ENCODE measurements at regions not wholly inside any gene's neighbourhood (a gene's known extent, or its start where the extent isn't known, plus 50 kb on each side); places are given as distances from the start of the nearest gene placed in this dataset.

DNA sequence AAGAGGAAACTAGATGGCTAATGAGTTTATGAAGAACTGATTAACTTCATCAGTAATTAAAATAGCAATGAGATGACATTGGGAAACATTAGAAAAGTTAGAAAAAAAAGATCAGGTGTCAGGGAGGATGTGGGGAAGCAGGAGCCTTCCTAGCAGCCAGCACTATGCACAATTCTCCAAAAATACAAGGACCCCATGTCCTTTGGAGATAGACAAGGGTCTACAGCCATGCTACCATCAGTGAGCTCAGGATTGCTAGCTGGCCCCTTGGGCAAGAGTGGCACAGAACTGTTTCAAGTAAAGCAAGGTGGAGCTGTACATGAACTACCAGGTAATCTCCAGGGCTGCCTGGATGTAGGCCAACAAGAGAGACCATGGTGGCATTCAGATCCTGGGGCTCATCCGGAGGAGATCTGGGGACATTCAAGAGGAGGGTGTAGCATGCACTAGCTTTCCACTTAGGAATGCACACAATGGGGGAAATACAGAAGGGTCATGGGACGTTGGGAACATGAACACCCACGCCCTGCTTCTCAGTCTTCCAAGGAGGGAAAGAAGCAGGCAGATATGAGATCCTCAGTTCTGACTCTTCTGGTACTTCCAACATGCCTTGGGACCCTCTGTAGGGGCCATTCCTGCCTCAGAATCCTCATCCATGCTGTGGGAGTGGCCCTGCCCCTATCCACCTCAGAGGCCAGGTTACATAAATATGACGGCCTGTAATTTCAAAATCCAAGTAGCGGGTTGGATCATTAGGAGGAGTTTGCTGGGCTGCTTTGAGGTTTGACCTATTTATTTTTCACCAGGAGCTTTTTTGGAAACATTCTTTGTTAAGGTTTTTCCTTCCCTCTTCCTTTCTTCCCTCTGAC is 82.2 kb upstream of the HABP2 start:
- TF ChIP-seq, protein P1, sequence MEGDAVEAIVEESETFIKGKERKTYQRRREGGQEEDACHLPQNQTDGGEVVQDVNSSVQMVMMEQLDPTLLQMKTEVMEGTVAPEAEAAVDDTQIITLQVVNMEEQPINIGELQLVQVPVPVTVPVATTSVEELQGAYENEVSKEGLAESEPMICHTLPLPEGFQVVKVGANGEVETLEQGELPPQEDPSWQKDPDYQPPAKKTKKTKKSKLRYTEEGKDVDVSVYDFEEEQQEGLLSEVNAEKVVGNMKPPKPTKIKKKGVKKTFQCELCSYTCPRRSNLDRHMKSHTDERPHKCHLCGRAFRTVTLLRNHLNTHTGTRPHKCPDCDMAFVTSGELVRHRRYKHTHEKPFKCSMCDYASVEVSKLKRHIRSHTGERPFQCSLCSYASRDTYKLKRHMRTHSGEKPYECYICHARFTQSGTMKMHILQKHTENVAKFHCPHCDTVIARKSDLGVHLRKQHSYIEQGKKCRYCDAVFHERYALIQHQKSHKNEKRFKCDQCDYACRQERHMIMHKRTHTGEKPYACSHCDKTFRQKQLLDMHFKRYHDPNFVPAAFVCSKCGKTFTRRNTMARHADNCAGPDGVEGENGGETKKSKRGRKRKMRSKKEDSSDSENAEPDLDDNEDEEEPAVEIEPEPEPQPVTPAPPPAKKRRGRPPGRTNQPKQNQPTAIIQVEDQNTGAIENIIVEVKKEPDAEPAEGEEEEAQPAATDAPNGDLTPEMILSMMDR (IDR thresholded peaks at IDR 0.05): no peak
- no peak for TF ChIP-seq NRF1 (IDR thresholded peaks at IDR 0.05; ENCODE audit: low read depth, low read length)
- TF ChIP-seq GABPA (IDR thresholded peaks at IDR 0.05; ENCODE audit: low read depth): no peak
- TF ChIP-seq, protein P2, sequence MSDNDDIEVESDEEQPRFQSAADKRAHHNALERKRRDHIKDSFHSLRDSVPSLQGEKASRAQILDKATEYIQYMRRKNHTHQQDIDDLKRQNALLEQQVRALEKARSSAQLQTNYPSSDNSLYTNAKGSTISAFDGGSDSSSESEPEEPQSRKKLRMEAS (IDR thresholded peaks at IDR 0.05; ENCODE audit: low read depth): no peak
- TF ChIP-seq, protein P3, sequence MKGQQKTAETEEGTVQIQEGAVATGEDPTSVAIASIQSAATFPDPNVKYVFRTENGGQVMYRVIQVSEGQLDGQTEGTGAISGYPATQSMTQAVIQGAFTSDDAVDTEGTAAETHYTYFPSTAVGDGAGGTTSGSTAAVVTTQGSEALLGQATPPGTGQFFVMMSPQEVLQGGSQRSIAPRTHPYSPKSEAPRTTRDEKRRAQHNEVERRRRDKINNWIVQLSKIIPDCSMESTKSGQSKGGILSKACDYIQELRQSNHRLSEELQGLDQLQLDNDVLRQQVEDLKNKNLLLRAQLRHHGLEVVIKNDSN (IDR thresholded peaks at IDR 0.05; ENCODE audit: borderline replicate concordance, low read depth): no peak
- TF ChIP-seq, protein P4, sequence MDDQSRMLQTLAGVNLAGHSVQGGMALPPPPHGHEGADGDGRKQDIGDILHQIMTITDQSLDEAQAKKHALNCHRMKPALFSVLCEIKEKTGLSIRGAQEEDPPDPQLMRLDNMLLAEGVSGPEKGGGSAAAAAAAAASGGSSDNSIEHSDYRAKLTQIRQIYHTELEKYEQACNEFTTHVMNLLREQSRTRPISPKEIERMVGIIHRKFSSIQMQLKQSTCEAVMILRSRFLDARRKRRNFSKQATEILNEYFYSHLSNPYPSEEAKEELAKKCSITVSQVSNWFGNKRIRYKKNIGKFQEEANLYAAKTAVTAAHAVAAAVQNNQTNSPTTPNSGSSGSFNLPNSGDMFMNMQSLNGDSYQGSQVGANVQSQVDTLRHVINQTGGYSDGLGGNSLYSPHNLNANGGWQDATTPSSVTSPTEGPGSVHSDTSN (IDR thresholded peaks at IDR 0.05): no peak
- no peak for TF ChIP-seq EP300 (IDR thresholded peaks at IDR 0.05; ENCODE audit: borderline replicate concordance in 1 of 2, low read depth in 1 of 2, low read length in 1 of 2)
- TF ChIP-seq YY1 (IDR thresholded peaks at IDR 0.05; ENCODE audit: low read depth): no peak
- TF ChIP-seq POLR2AphosphoS5 (IDR thresholded peaks at IDR 0.05; ENCODE audit: low read depth, low read length): no peak
- no peak for TF ChIP-seq TEAD4 (IDR thresholded peaks at IDR 0.05; ENCODE audit: borderline replicate concordance, insufficient read depth)
- no peak for TF ChIP-seq EZH2phosphoT487 (IDR thresholded peaks at IDR 0.05; ENCODE audit: borderline replicate concordance, low read depth)
- no peak for TF ChIP-seq RFX5 (IDR thresholded peaks at IDR 0.05; ENCODE audit: low read length)
- TF ChIP-seq FOXJ3 (CRISPR knock-in tag; IDR thresholded peaks at IDR 0.05): no peak
- no peak for TF ChIP-seq SMC3 (IDR thresholded peaks at IDR 0.05; ENCODE audit: low read depth, low read length)
